GM21381 (cell line): ENCODE measurements at regions not wholly inside any gene's neighbourhood (a gene's known extent, or its start where the extent isn't known, plus 50 kb on each side); places are given as distances from the start of the nearest gene placed in this dataset.
A peak's percentile ranks its signal among the peaks of the same experiment; 100 is the strongest.
"Not testable (repeated sequence)": the region's sequence is repeated elsewhere in the genome, so short reads cannot be mapped to it uniquely, and the experiment has no call there.

Experiments used
- ATAC-seq: cut with Tn5 transposase; IDR thresholded peaks from one replicate; pipeline ENCODE4 v1.9.1; 2021; ENCODE audit warnings: mild to moderate bottlenecking, moderate library complexity; ENCODE audit not compliant: unreplicated experiment

- ATAC-seq: no peak
These were observed 205.0 kb upstream of the RIMS1 start for GRCh38 chr6:71681234-71681867.

- ATAC-seq: not testable (repeated sequence)
These were observed 200.2 kb upstream of the RIMS1 start for GRCh38 chr6:71686021-71686677.

GRCh38 chr6:71698702-71699101 lies 187.6 kb upstream of the RIMS1 start:
- ATAC-seq: no peak

GRCh38 chr6:71706523-71706922 lies 179.8 kb upstream of the RIMS1 start:
- no peak for ATAC-seq

- no peak for ATAC-seq
These were observed 179.3 kb upstream of the RIMS1 start for GRCh38 chr6:71707059-71707458.

GRCh38 chr6:71720705-71721104 lies 165.6 kb upstream of the RIMS1 start:
- ATAC-seq: no peak

GRCh38 chr6:71721642-71722041 lies 164.7 kb upstream of the RIMS1 start:
- no peak for ATAC-seq

GRCh38 chr6:71722736-71723135 lies 163.6 kb upstream of the RIMS1 start:
- no peak for ATAC-seq

GRCh38 chr6:71724456-71725125 lies 161.8 kb upstream of the RIMS1 start:
- no peak for ATAC-seq

GRCh38 chr6:71725126-71725470 lies 161.3 kb upstream of the RIMS1 start:
- ATAC-seq: no peak

- no peak for ATAC-seq
These were observed 160.2 kb upstream of the RIMS1 start for GRCh38 chr6:71726121-71726520.

GRCh38 chr6:71727632-71728294 lies 158.6 kb upstream of the RIMS1 start:
- peak; percentile 88 for ATAC-seq

- ATAC-seq: no peak
These were observed 156.1 kb upstream of the RIMS1 start for GRCh38 chr6:71730284-71730683.

GRCh38 chr6:71733970-71734899 lies 152.1 kb upstream of the RIMS1 start:
- no peak for ATAC-seq

- ATAC-seq: no peak
These were observed 148.4 kb upstream of the RIMS1 start for GRCh38 chr6:71737953-71738352.

- ATAC-seq: no peak
These were observed 140.8 kb upstream of the RIMS1 start for GRCh38 chr6:71745525-71745924.

GRCh38 chr6:71766146-71766760 lies 120.1 kb upstream of the RIMS1 start:
- ATAC-seq: no peak

- no peak for ATAC-seq
These were observed 119.6 kb upstream of the RIMS1 start for GRCh38 chr6:71766796-71767195.

GRCh38 chr6:71768356-71768755 lies 118.0 kb upstream of the RIMS1 start:
- ATAC-seq: no peak

GRCh38 chr6:71808865-71809264 lies 77.5 kb upstream of the RIMS1 start:
- ATAC-seq: no peak
